Ovary (tissue), 3 donors: ENCODE measurements at regions not wholly inside any gene's neighbourhood (a gene's known extent, or its start where the extent isn't known, plus 50 kb on each side); places are given as distances from the start of the nearest gene placed in this dataset.

Source experiments
- EP300 ChIP-seq: sonication (generic); formaldehyde crosslinking; IDR thresholded peaks from one replicate; pipeline ENCODE4 v1.6.1; 2017; ENCODE audit warnings: antibody characterized with exemption
- POLR2A ChIP-seq: fragments of 450-650 bp; IDR thresholded peaks from one replicate; pipeline ENCODE4 v1.6.1; 2017; ENCODE audit warnings: antibody characterized with exemption, mild to moderate bottlenecking, moderate library complexity
- TF ChIP-seq, protein P1 (sequence below), 3 donors: fragments of 450-650 bp in 2 of 3; fragments of 200-600 bp in 1 of 3; IDR thresholded peaks; one replicate each; pipeline versions ENCODE4 v1.5.1 to v1.8.0; 2016 to 2022; ENCODE audit warnings: antibody characterized with exemption in 3 of 3, mild to moderate bottlenecking in 1 of 3
- donor health status: DM: no; HTN: no; CAD: no.

DNA sequence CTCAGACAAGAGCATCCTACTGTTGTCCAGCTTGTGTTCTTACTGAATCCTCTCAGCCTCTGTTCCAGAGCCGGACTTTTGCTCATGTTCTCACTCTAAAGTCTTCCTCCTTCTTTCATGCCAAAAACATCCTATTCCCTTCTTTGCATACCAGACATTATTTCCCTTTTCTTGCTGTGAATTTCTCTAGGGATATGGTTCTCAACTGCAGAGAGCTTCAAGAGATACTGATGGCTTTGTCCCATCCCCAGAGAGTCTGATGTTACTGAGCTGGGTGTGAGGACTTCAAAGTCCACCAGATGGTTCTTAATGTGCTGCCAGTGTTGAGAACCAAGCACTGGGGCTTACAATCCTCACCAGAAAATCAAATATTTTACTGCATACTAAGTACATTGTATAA is 98.6 kb upstream of the FER start:
- TF ChIP-seq, protein P1, sequence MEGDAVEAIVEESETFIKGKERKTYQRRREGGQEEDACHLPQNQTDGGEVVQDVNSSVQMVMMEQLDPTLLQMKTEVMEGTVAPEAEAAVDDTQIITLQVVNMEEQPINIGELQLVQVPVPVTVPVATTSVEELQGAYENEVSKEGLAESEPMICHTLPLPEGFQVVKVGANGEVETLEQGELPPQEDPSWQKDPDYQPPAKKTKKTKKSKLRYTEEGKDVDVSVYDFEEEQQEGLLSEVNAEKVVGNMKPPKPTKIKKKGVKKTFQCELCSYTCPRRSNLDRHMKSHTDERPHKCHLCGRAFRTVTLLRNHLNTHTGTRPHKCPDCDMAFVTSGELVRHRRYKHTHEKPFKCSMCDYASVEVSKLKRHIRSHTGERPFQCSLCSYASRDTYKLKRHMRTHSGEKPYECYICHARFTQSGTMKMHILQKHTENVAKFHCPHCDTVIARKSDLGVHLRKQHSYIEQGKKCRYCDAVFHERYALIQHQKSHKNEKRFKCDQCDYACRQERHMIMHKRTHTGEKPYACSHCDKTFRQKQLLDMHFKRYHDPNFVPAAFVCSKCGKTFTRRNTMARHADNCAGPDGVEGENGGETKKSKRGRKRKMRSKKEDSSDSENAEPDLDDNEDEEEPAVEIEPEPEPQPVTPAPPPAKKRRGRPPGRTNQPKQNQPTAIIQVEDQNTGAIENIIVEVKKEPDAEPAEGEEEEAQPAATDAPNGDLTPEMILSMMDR (IDR thresholded peaks at IDR 0.05) = no peak
- no peak for TF ChIP-seq EP300
- no peak for TF ChIP-seq POLR2A
